Naive thymus-derived CD8-positive, alpha-beta T cell (primary cell): ENCODE measurements at regions not wholly inside any gene's neighbourhood (a gene's known extent, or its start where the extent isn't known, plus 50 kb on each side); places are given as distances from the start of the nearest gene placed in this dataset.
A peak's percentile ranks its signal among the peaks of the same experiment; 100 is the strongest.

Source experiments
- ATAC-seq, 2 donors: fragments of 150-1000 bp; cut with Tn5 transposase in 1 of 2; sonication (Bioruptor Pico), chemical (Tn5 transposase) in 1 of 2; 1 replicate in 1 of 2; 2 replicates in 1 of 2; pipeline ENCODE4 v1.10.0; 2021; ENCODE audit warnings: mild to moderate bottlenecking in 2 of 2, moderate library complexity in 2 of 2
- POLR2A ChIA-PET: fragments of 350-600 bp; sonication (Branson Sonifier 250); formaldehyde crosslinking; loops from one replicate; lab custom pipeline; 2021; ENCODE audit warnings: antibody characterized with exemption; lab: Charles Lee
- DNase-seq, 10 donors: peaks; one replicate each; pipeline versions ENCODE4 v3.0.0 to v3.0.0-alpha.2; 2020 to 2022
- H3K27ac Mint-ChIP-seq, 10 donors: one replicate each; pipeline ENCODE4 v1.8.0; 2020 to 2022; ENCODE audit warnings: mild to moderate bottlenecking in 10 of 10, mixed read lengths in 10 of 10, moderate library complexity in 4 of 10, inconsistent platforms in 1 of 10
- H3K27me3 Mint-ChIP-seq, 5 donors: one replicate each; pipeline ENCODE4 v1.8.0; 2021 to 2022; ENCODE audit warnings: mixed read lengths in 5 of 5
- H3K36me3 Mint-ChIP-seq, 3 donors: one replicate each; pipeline ENCODE4 v1.8.0; 2020 to 2022; ENCODE audit warnings: mixed read lengths in 3 of 3, mild to moderate bottlenecking in 2 of 3, inconsistent platforms in 1 of 3
- H3K4me1 Mint-ChIP-seq, 4 donors: one replicate each; pipeline ENCODE4 v1.8.0; 2021 to 2022; ENCODE audit warnings: mixed read lengths in 4 of 4
- H3K4me3 Mint-ChIP-seq, 10 donors: one replicate each; pipeline ENCODE4 v1.8.0; 2020 to 2022; ENCODE audit warnings: mild to moderate bottlenecking in 10 of 10, mixed read lengths in 10 of 10, moderate library complexity in 6 of 10, inconsistent platforms in 1 of 10
- H3K9me3 Mint-ChIP-seq, 9 donors: one replicate each; pipeline ENCODE4 v1.8.0; 2020 to 2022; ENCODE audit warnings: mixed read lengths in 9 of 9, mild to moderate bottlenecking in 3 of 9, inconsistent platforms in 1 of 9, moderate library complexity in 1 of 9

GRCh38 chr21:24123785-24124184 is 1483.5 kb downstream of the MRPL39 start:
- no peaks in the 10 kb centered on the region for H3K4me1 Mint-ChIP-seq
- H3K27me3 Mint-ChIP-seq = peaks cover 0 to 7% (median 0%) of the 10 kb centered on the region in 5 donors
- ATAC-seq (no peak), DNase-seq (no peak)
- no peaks in the 10 kb centered on the region for H3K9me3 Mint-ChIP-seq
- no peaks in the 10 kb centered on the region for H3K36me3 Mint-ChIP-seq
- POLR2A ChIA-PET = no interaction called here
- H3K4me3 Mint-ChIP-seq = no peak overlapping the region
- no peak overlapping the region for H3K27ac Mint-ChIP-seq

- ATAC-seq (no peak), DNase-seq (no peak)
- Mint-ChIP-seq H3K27ac (no peak overlapping the region), H3K4me3 (no peak overlapping the region), H3K4me1 (no peaks in the 10 kb centered on the region), H3K36me3 (no peaks in the 10 kb centered on the region), H3K9me3 (no peaks in the 10 kb centered on the region), H3K27me3 (peaks cover 0 to 3% (median 2%) of the 10 kb centered on the region in 5 donors)
- POLR2A ChIA-PET = no interaction called here
Observed at GRCh38 chr21:24118738-24119459, 1488.4 kb downstream of the MRPL39 start.

- H3K27me3 Mint-ChIP-seq = peaks cover 0 to 3% (median 1%) of the 10 kb centered on the region in 5 donors
- H3K27ac Mint-ChIP-seq = no peak overlapping the region
- no peaks in the 10 kb centered on the region for H3K4me1 Mint-ChIP-seq
- no peaks in the 10 kb centered on the region for H3K9me3 Mint-ChIP-seq
- H3K4me3 Mint-ChIP-seq = no peak overlapping the region
- DNase-seq = no peak
- no peaks in the 10 kb centered on the region for H3K36me3 Mint-ChIP-seq
- ATAC-seq = no peak
- POLR2A ChIA-PET = no interaction called here
Observed at GRCh38 chr21:24115141-24115540, 1492.1 kb downstream of the MRPL39 start.

- Mint-ChIP-seq H3K27ac (no peak overlapping the region), H3K9me3 (no peaks in the 10 kb centered on the region), H3K4me1 (no peaks in the 10 kb centered on the region), H3K27me3 (peaks cover 0 to 3% (median 1%) of the 10 kb centered on the region in 5 donors), H3K36me3 (no peaks in the 10 kb centered on the region), H3K4me3 (no peak overlapping the region)
- POLR2A ChIA-PET = no interaction called here
- no peak for DNase-seq
- ATAC-seq = no peak
Observed at GRCh38 chr21:24112020-24112419, 1495.3 kb downstream of the MRPL39 start.

GRCh38 chr21:24110846-24111245 is 1496.4 kb downstream of the MRPL39 start:
- H3K27ac Mint-ChIP-seq = no peak overlapping the region
- no peak for ATAC-seq
- POLR2A ChIA-PET = no interaction called here

GRCh38 chr21:24097181-24097580 is 1510.1 kb downstream of the MRPL39 start:
- DNase-seq = no peak
- no peak for ATAC-seq
- H3K27ac Mint-ChIP-seq = no peak overlapping the region
- no peaks in the 10 kb centered on the region for H3K4me1 Mint-ChIP-seq
- H3K4me3 Mint-ChIP-seq = no peak overlapping the region
- POLR2A ChIA-PET = no interaction called here
- H3K27me3 Mint-ChIP-seq = peaks cover 6 to 29% (median 11%) of the 10 kb centered on the region in 5 donors
- H3K36me3 Mint-ChIP-seq = no peaks in the 10 kb centered on the region
- peaks cover 0 to 5% (median 0%) of the 10 kb centered on the region in 9 donors for H3K9me3 Mint-ChIP-seq

More at GRCh38 chr21:24110846-24111245, 1496.4 kb downstream of the MRPL39 start:
- DNase-seq = no peak
- peaks cover 0 to 3% (median 1%) of the 10 kb centered on the region in 5 donors for H3K27me3 Mint-ChIP-seq
- H3K4me1 Mint-ChIP-seq = no peaks in the 10 kb centered on the region
- no peaks in the 10 kb centered on the region for H3K9me3 Mint-ChIP-seq
- H3K36me3 Mint-ChIP-seq = no peaks in the 10 kb centered on the region
- H3K4me3 Mint-ChIP-seq = no peak overlapping the region

GRCh38 chr21:24096651-24097050 is 1510.6 kb downstream of the MRPL39 start:
- H3K27ac Mint-ChIP-seq = no peak overlapping the region
- no peak for DNase-seq
- no peak for ATAC-seq
- H3K27me3 Mint-ChIP-seq = peaks cover 6 to 29% (median 11%) of the 10 kb centered on the region in 5 donors
- H3K9me3 Mint-ChIP-seq = peaks cover 0 to 5% (median 0%) of the 10 kb centered on the region in 9 donors
- POLR2A ChIA-PET = no interaction called here
- no peaks in the 10 kb centered on the region for H3K36me3 Mint-ChIP-seq
- H3K4me3 Mint-ChIP-seq = no peak overlapping the region
- no peaks in the 10 kb centered on the region for H3K4me1 Mint-ChIP-seq

- Mint-ChIP-seq H3K9me3 (peaks cover 0 to 6% (median 0%) of the 10 kb centered on the region in 9 donors), H3K4me3 (no peak overlapping the region), H3K27ac (no peak overlapping the region), H3K4me1 (no peaks in the 10 kb centered on the region), H3K36me3 (no peaks in the 10 kb centered on the region), H3K27me3 (peaks cover 0 to 10% (median 2%) of the 10 kb centered on the region in 5 donors)
- POLR2A ChIA-PET = no interaction called here
- DNase-seq (no peak), ATAC-seq (no peak)
Observed at GRCh38 chr21:24093032-24093431, 1514.2 kb downstream of the MRPL39 start.

GRCh38 chr21:24076179-24076578 is 1531.1 kb downstream of the MRPL39 start:
- H3K27me3 Mint-ChIP-seq = peaks cover 0 to under 1% (median 0%) of the 10 kb centered on the region in 5 donors
- H3K4me3 Mint-ChIP-seq = no peak overlapping the region
- DNase-seq (peak in 2 of 10 donors; percentile 24 to 30), ATAC-seq (no peak)
- POLR2A ChIA-PET = no interaction called here
- H3K9me3 Mint-ChIP-seq = peaks cover 0 to 15% (median 4%) of the 10 kb centered on the region in 9 donors
- H3K27ac Mint-ChIP-seq = no peak overlapping the region
- peaks cover 0 to 3% (median 0%) of the 10 kb centered on the region in 4 donors for H3K4me1 Mint-ChIP-seq
- H3K36me3 Mint-ChIP-seq = no peaks in the 10 kb centered on the region

GRCh38 chr21:24055696-24056095 is 1551.6 kb downstream of the MRPL39 start:
- POLR2A ChIA-PET = no interaction called here
- ATAC-seq = no peak
- H3K4me1 Mint-ChIP-seq = peaks cover 0 to 6% (median 2%) of the 10 kb centered on the region in 4 donors

GRCh38 chr21:24050231-24050630 is 1557.0 kb downstream of the MRPL39 start:
- no peaks in the 10 kb centered on the region for H3K9me3 Mint-ChIP-seq
- H3K4me1 Mint-ChIP-seq = peaks cover 9 to 49% (median 23%) of the 10 kb centered on the region in 4 donors
- ATAC-seq = no peak
- POLR2A ChIA-PET = no interaction called here
- no peak for DNase-seq
- H3K4me3 Mint-ChIP-seq = peak overlapping the region in 1 of 10 donors; percentile 16
- peak overlapping the region in 4 of 10 donors; percentile 24 to 68 (median 38) for H3K27ac Mint-ChIP-seq
- H3K27me3 Mint-ChIP-seq = no peaks in the 10 kb centered on the region
- H3K36me3 Mint-ChIP-seq = no peaks in the 10 kb centered on the region

More at GRCh38 chr21:24055696-24056095, 1551.6 kb downstream of the MRPL39 start:
- Mint-ChIP-seq H3K9me3 (no peaks in the 10 kb centered on the region), H3K36me3 (no peaks in the 10 kb centered on the region), H3K4me3 (no peak overlapping the region), H3K27me3 (no peaks in the 10 kb centered on the region), H3K27ac (no peak overlapping the region)
- no peak for DNase-seq

GRCh38 chr21:24046829-24047443 is 1560.3 kb downstream of the MRPL39 start:
- Mint-ChIP-seq H3K4me3 (peak overlapping the region; percentile 2 to 76 (median 51)), H3K27ac (peak overlapping the region; percentile 0 to 88 (median 61)), H3K9me3 (no peaks in the 10 kb centered on the region), H3K4me1 (peaks cover 9 to 51% (median 24%) of the 10 kb centered on the region in 4 donors), H3K27me3 (no peaks in the 10 kb centered on the region), H3K36me3 (no peaks in the 10 kb centered on the region)
- DNase-seq (peak in 3 of 10 donors; percentile 13 to 37 (median 29)), ATAC-seq (peak; percentile 44 to 72)
- POLR2A ChIA-PET = no interaction called here

GRCh38 chr21:24045775-24046215 is 1561.5 kb downstream of the MRPL39 start:
- POLR2A ChIA-PET = interaction anchor here (0.8 kb wide), 1 partner anchor 77 kb away, joined by 3 read pairs; no protein-coding TSS in a partner anchor
- DNase-seq = peak in 3 of 10 donors; percentile 8 to 20 (median 13)
- Mint-ChIP-seq H3K36me3 (no peaks in the 10 kb centered on the region), H3K4me3 (peak overlapping the region in 3 of 10 donors; percentile 10 to 38 (median 19)), H3K9me3 (no peaks in the 10 kb centered on the region), H3K4me1 (peaks cover 9 to 48% (median 22%) of the 10 kb centered on the region in 4 donors), H3K27me3 (no peaks in the 10 kb centered on the region), H3K27ac (peak overlapping the region in 5 of 10 donors; percentile 1 to 76 (median 44))
- ATAC-seq = no peak
